HepG2 (cell line): ENCODE measurements at regions not wholly inside any gene's neighbourhood (a gene's known extent, or its start where the extent isn't known, plus 50 kb on each side); places are given as distances from the start of the nearest gene placed in this dataset.

Experiments
- ATAC-seq: fragments of 200-7000 bp; cut with Tn5 transposase; 3 replicates; pipeline ENCODE4 v1.9.1; 2020; ENCODE audit warnings: mild to moderate bottlenecking, moderate library complexity
- BruUV-seq: library from RNA; stranded (reverse); fragments of 400-500 nt; replicated peaks from 2 replicates; lab custom pipeline; 2021; lab: Mats Ljungman, UMichigan
- CTCF ChIA-PET: fragments of 300-600 bp; formaldehyde crosslinking; extraction: SDS; loops from one replicate; lab custom pipeline; 2021; ENCODE audit warnings: low total read pairs, inconsistent platforms, low intra/inter-chr PET ratio; lab: Yijun Ruan, JAX
- POLR2A ChIA-PET: fragments of 350-600 bp; sonication (Branson Sonifier 250); formaldehyde crosslinking; loops from one replicate; lab custom pipeline; 2020; ENCODE audit warnings: antibody characterized with exemption, inconsistent platforms; lab: Yijun Ruan, JAX
- DNase-seq: peaks from one replicate; pipeline ENCODE4 v3.0.0-alpha.2; 2015; ENCODE audit warnings: low spot score
- FAIRE-seq: peaks from 3 replicates; lab custom pipeline; 2011; peaks lifted over from hg19 to GRCh38; lab: Jason Lieb, UNC
- H2AFZ ChIP-seq: one replicate; pipeline ENCODE4 v1.6.1; 2011; ENCODE audit warnings: low read length, inconsistent platforms
- H3K27ac ChIP-seq: fragments of 300-600 bp; 3 replicates; pipeline ENCODE4 v1.8.0; 2011; ENCODE audit warnings: mixed run types, mild to moderate bottlenecking, mixed read lengths, low read length, inconsistent platforms; ENCODE audit not compliant: insufficient read depth; ENCODE audit errors: extremely low read length
- H3K27me3 ChIP-seq, 2 experiments: fragments of 200-600 bp in 1 of 2; 2 replicates in 1 of 2; 3 replicates in 1 of 2; pipeline versions ENCODE4 v1.6.0 to v1.8.0; 2011; ENCODE audit warnings: low read length in 2 of 2, mild to moderate bottlenecking in 2 of 2, moderate library complexity in 2 of 2, inconsistent platforms in 1 of 2; ENCODE audit not compliant: insufficient read depth in 2 of 2, control insufficient read depth in 1 of 2
- H3K36me3 ChIP-seq, 2 experiments: fragments of 200-600 bp in 1 of 2; replicated peaks in 1 of 2; 2 replicates in 1 of 2; 3 replicates in 1 of 2; pipeline versions ENCODE4 v1.5.1 to v1.8.0; 2011; ENCODE audit warnings: low read length in 2 of 2, inconsistent platforms in 1 of 2; ENCODE audit not compliant: insufficient read depth in 2 of 2, control insufficient read depth in 1 of 2
- H3K4me1 ChIP-seq: 2 replicates; pipeline ENCODE4 v1.5.1; 2012; ENCODE audit warnings: low read length, inconsistent platforms; ENCODE audit not compliant: insufficient read depth
- H3K4me2 ChIP-seq: 2 replicates; pipeline ENCODE4 v1.6.0; 2011; ENCODE audit warnings: low read depth, low read length, inconsistent platforms
- H3K4me3 ChIP-seq, 3 experiments: fragments of 200-600 bp in 1 of 3; sonication (generic), shearing (Covaris generic) in 1 of 3; replicated peaks in 1 of 3; 2 replicates each; pipeline ENCODE4 v1.5.1; 2011 to 2016; ENCODE audit warnings: low read length in 3 of 3, inconsistent platforms in 2 of 3, low read depth in 2 of 3, mild to moderate bottlenecking in 2 of 3, control low read depth in 1 of 3, mixed read lengths in 1 of 3; ENCODE audit not compliant: insufficient read depth in 1 of 3
- H3K79me2 ChIP-seq: one replicate; pipeline ENCODE4 v1.6.1; 2011; ENCODE audit warnings: low read length, inconsistent platforms; ENCODE audit not compliant: insufficient read depth
- H3K9ac ChIP-seq: 2 replicates; pipeline ENCODE4 v1.6.0; 2011; ENCODE audit warnings: mild to moderate bottlenecking, low read depth, low read length, inconsistent platforms; ENCODE audit not compliant: insufficient read depth
- H3K9me3 ChIP-seq: 2 replicates; pipeline ENCODE4 v1.5.1; 2012; ENCODE audit warnings: mild to moderate bottlenecking, low read length
- H4K20me1 ChIP-seq: 2 replicates; pipeline ENCODE4 v1.6.0; 2011; ENCODE audit warnings: inconsistent platforms, mild to moderate bottlenecking, low read length, moderate library complexity; ENCODE audit not compliant: insufficient read depth
- ELK4 ChIP-seq: sonication (generic); formaldehyde crosslinking; IDR thresholded peaks from 2 replicates; pipeline ENCODE4 v1.9.0; 2021; ENCODE audit warnings: missing genetic modification reagents, borderline replicate concordance
- ZNF792 ChIP-seq: IDR thresholded peaks from 2 replicates; pipeline ENCODE4 v1.6.1; 2016
- ZSCAN20 ChIP-seq: sonication (generic); formaldehyde crosslinking; IDR thresholded peaks from 2 replicates; pipeline ENCODE4 v1.4.0; 2020; ENCODE audit warnings: missing genetic modification reagents, mild to moderate bottlenecking, borderline replicate concordance
- WGBS: methylation state at CpG from one replicate; pipeline ENCODE4 v1.1.6; 2017; ENCODE audit warnings: low lambda C conversion rate; 5-methylcytosine and 5-hydroxymethylcytosine counted together
- in situ Hi-C: cut with HindIII; loops from 2 replicates; pipeline ENCODE4 v1.10.0; 2017; ENCODE audit warnings: low pct_unique_long_range_greater_than_20kb; ENCODE audit not compliant: extremely low pct_ligation_motif_present
- intact Hi-C: fragments of 100-400 bp; cut with micrococcal nuclease; formaldehyde crosslinking; loops from one replicate; pipeline ENCODE4 v1.10.0; 2022; ENCODE audit not compliant: unreplicated experiment
- TF ChIP-seq, protein P1 (sequence below): sonication (generic); formaldehyde crosslinking; IDR thresholded peaks from 2 replicates; pipeline ENCODE4 v1.4.0; 2020; ENCODE audit warnings: mild to moderate bottlenecking, missing genetic modification reagents

GRCh38 chr10:9060314-9060713 is 1005.8 kb downstream of the GATA3 start:
- H3K4me2 ChIP-seq = no peak overlapping the region
- FAIRE-seq (no peak), DNase-seq (no peak), ATAC-seq (no peak)
- WGBS = 3% methylated on average over 2 of the region's 2 CpGs
- no peaks in the 10 kb centered on the region for H3K4me1 ChIP-seq
- in situ Hi-C loops = no loop called here
- H3K36me3 ChIP-seq = no peaks in the 10 kb centered on the region
- no peak overlapping the region for H3K27ac ChIP-seq
- TF ChIP-seq ELK4 (CRISPR knock-in tag) = no peak
- TF ChIP-seq ZNF792 (CRISPR knock-in tag) = no peak
- TF ChIP-seq, protein P1, sequence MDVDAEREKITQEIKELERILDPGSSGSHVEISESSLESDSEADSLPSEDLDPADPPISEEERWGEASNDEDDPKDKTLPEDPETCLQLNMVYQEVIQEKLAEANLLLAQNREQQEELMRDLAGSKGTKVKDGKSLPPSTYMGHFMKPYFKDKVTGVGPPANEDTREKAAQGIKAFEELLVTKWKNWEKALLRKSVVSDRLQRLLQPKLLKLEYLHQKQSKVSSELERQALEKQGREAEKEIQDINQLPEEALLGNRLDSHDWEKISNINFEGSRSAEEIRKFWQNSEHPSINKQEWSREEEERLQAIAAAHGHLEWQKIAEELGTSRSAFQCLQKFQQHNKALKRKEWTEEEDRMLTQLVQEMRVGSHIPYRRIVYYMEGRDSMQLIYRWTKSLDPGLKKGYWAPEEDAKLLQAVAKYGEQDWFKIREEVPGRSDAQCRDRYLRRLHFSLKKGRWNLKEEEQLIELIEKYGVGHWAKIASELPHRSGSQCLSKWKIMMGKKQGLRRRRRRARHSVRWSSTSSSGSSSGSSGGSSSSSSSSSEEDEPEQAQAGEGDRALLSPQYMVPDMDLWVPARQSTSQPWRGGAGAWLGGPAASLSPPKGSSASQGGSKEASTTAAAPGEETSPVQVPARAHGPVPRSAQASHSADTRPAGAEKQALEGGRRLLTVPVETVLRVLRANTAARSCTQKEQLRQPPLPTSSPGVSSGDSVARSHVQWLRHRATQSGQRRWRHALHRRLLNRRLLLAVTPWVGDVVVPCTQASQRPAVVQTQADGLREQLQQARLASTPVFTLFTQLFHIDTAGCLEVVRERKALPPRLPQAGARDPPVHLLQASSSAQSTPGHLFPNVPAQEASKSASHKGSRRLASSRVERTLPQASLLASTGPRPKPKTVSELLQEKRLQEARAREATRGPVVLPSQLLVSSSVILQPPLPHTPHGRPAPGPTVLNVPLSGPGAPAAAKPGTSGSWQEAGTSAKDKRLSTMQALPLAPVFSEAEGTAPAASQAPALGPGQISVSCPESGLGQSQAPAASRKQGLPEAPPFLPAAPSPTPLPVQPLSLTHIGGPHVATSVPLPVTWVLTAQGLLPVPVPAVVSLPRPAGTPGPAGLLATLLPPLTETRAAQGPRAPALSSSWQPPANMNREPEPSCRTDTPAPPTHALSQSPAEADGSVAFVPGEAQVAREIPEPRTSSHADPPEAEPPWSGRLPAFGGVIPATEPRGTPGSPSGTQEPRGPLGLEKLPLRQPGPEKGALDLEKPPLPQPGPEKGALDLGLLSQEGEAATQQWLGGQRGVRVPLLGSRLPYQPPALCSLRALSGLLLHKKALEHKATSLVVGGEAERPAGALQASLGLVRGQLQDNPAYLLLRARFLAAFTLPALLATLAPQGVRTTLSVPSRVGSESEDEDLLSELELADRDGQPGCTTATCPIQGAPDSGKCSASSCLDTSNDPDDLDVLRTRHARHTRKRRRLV (CRISPR knock-in tag) = no peak
- TF ChIP-seq ZSCAN20 (CRISPR knock-in tag) = no peak
- no peaks in the 10 kb centered on the region for H4K20me1 ChIP-seq
- H3K27me3 ChIP-seq = no peaks in the 10 kb centered on the region
- no peak overlapping the region for H3K9ac ChIP-seq
- 0 out of 2 replicates have a peak, but pooled peaks cover 7% of the 10 kb centered on the region for H3K9me3 ChIP-seq
- no peaks in the 10 kb centered on the region for H3K79me2 ChIP-seq
- ChIA-PET CTCF (no interaction called here), POLR2A (no interaction called here)
- intact Hi-C loops = no loop called here
- H2AFZ ChIP-seq = no peak overlapping the region
- H3K4me3 ChIP-seq = no peak overlapping the region
- no TSS peak for BruUV-seq
